Heart right ventricle (tissue), 16 donors: ENCODE measurements at regions not wholly inside any gene's neighbourhood (a gene's known extent, or its start where the extent isn't known, plus 50 kb on each side); places are given as distances from the start of the nearest gene placed in this dataset.

Experiments
- ATAC-seq, 8 donors: fragments of 200-7000 bp; cut with Tn5 transposase; one replicate each; pipeline ENCODE4 v1.9.1; 2020; ENCODE audit warnings: mild to moderate bottlenecking in 8 of 8, moderate library complexity in 8 of 8, moderate number of reproducible peaks in 1 of 8
- DNase-seq, 2 donors: peaks; one replicate each; pipeline ENCODE4 v3.0.0-alpha.2; 2020
- H3K27ac ChIP-seq, 10 donors: fragments of 200-600 bp; sonication (generic) in 2 of 10; one replicate each; pipeline versions ENCODE4 v1.5.0 to v1.8.0; 2020 to 2022; ENCODE audit warnings: mild to moderate bottlenecking in 3 of 10
- H3K27me3 ChIP-seq, 7 donors: fragments of 200-600 bp; one replicate each; pipeline ENCODE4 v1.8.0; 2021 to 2022; ENCODE audit warnings: mild to moderate bottlenecking in 2 of 7
- H3K36me3 ChIP-seq, 9 donors: fragments of 200-600 bp; sonication (generic) in 1 of 9; one replicate each; pipeline versions ENCODE4 v1.5.0 to v1.8.0; 2020 to 2022; ENCODE audit warnings: mild to moderate bottlenecking in 2 of 9
- H3K4me1 ChIP-seq, 9 donors: fragments of 200-600 bp; sonication (generic) in 1 of 9; one replicate each; pipeline versions ENCODE4 v1.5.0 to v1.8.0; 2020 to 2022; ENCODE audit warnings: mild to moderate bottlenecking in 4 of 9
- H3K4me3 ChIP-seq, 10 donors: fragments of 200-600 bp; sonication (generic) in 2 of 10; one replicate each; pipeline versions ENCODE4 v1.5.0 to v1.8.0; 2020 to 2022; ENCODE audit warnings: mild to moderate bottlenecking in 7 of 10, moderate library complexity in 2 of 10
- H3K9me3 ChIP-seq, 11 donors: fragments of 200-600 bp in 10 of 11; sonication (generic) in 2 of 11; one replicate each; pipeline versions ENCODE4 v1.5.0 to v1.8.0; 2013 to 2022; ENCODE audit warnings: mild to moderate bottlenecking in 2 of 11, control low read depth in 1 of 11, moderate library complexity in 1 of 11
- CTCF ChIP-seq, 9 donors: fragments of 200-600 bp; sonication (generic) in 2 of 9; IDR thresholded peaks; one replicate each; pipeline versions ENCODE4 v1.5.0 to v1.8.0; 2021 to 2022; ENCODE audit warnings: antibody characterized with exemption in 9 of 9, mild to moderate bottlenecking in 5 of 9, moderate library complexity in 1 of 9
- WGBS, 2 donors: extraction: QIAGEN DNeasy Blood & Tissue Kit; methylation state at CpG; one replicate each; pipeline ENCODE4 v1.1.7; 2013; ENCODE audit warnings: inconsistent platforms in 1 of 2; 5-methylcytosine and 5-hydroxymethylcytosine counted together
- intact Hi-C, 10 donors: fragments of 100-400 bp; cut with DNase I; formaldehyde crosslinking; loops; one replicate each; pipeline versions ENCODE4 v1.11.1 to v1.14.2; 2022
- donor health status: Arrhythmogenic right ventricular cardiomyopathy.
- donor health status: ischemic (EF 13 %, LVEDD 7.1; RV severe dilation, severe dysfunction).
- donor health status: healthy with polysubstance abuse.
- donor health status: DM: no; HTN: yes; CAD: no.
- donor health status: DM: no; HTN: no; CAD: no.
- donor health status: ischemic (EF 25% LVEDD 6.9; RV normal size, moderate dysfunction).
- donor health status: ischemic (EF 25% LVEDD 5.7; RV mildly dilated, moderate dysfunction).
- donor health status: healthy.
- donor health status: DM: yes; HTN: yes; CAD: no.
- donor health status: Ischemic cardiomyopathy.
- donor health status: ischemic (EF 35%, LVEDD 5.7; RV mildly dilated, moderate dysfunction).
- donor health status: nonischemic (EF 11% LVEDD 7.7; RV severe dilation, severe dysfunction).
- donor health status: DM: yes; HTN: yes; CAD: no.
- donor health status: PGD.
- donor health status: ischemic (EF 29% LVEDD 5.4; RV normal size, mild dysfunction).
- donor health status: nonischemic (EF 23%, LVEDD 6.1; RV moderate dilation, normal function).

GRCh38 chr16:85187447-85187846 lies 75.2 kb upstream of the CIBAR2 start:
- DNase-seq = no peak
- Histone ChIP-seq H3K4me1 (peaks cover 0 to 36% (median 15%) of the 10 kb centered on the region in 9 donors), H3K4me3 (no peak overlapping the region), H3K9me3 (peaks cover 0 to 41% (median 22%) of the 10 kb centered on the region in 11 donors), H3K36me3 (peaks cover 0 to 12% (median 0%) of the 10 kb centered on the region in 9 donors), H3K27ac (peak overlapping the region in 8 of 10 donors; percentile 57 to 85 (median 74)), H3K27me3 (no peaks in the 10 kb centered on the region)
- 79 to 89% methylated on average over 13 of the region's 13 CpGs for WGBS, 2 donors
- no peak for TF ChIP-seq CTCF (IDR thresholded peaks at IDR 0.05)
- intact Hi-C loops = no loop called here
- ATAC-seq = peak in 6 of 8 donors; percentile 2 to 33 (median 6)

- ATAC-seq (peak in 1 of 8 donors; percentile 15), DNase-seq (no peak)
- peaks cover 0 to 40% (median 15%) of the 10 kb centered on the region in 9 donors for H3K4me1 ChIP-seq
- H3K27ac ChIP-seq = peak overlapping the region in 6 of 10 donors; percentile 57 to 85 (median 77)
- 91 to 96% methylated on average over 12 of the region's 12 CpGs for WGBS, 2 donors
- no peaks in the 10 kb centered on the region for H3K27me3 ChIP-seq
- TF ChIP-seq CTCF (IDR thresholded peaks at IDR 0.05) = no peak
- intact Hi-C loops = no loop called here
- H3K4me3 ChIP-seq = no peak overlapping the region
- peaks cover 0 to 41% (median 22%) of the 10 kb centered on the region in 11 donors for H3K9me3 ChIP-seq
- peaks cover 0 to 12% (median 0%) of the 10 kb centered on the region in 9 donors for H3K36me3 ChIP-seq
Observed at GRCh38 chr16:85187886-85188285, 75.6 kb upstream of the CIBAR2 start.

- H3K27me3 ChIP-seq = no peaks in the 10 kb centered on the region
- TF ChIP-seq CTCF (IDR thresholded peaks at IDR 0.05) = no peak
- ATAC-seq (no peak), DNase-seq (no peak)
- intact Hi-C loops = no loop called here
- peaks cover 0 to 48% (median 15%) of the 10 kb centered on the region in 9 donors for H3K4me1 ChIP-seq
- peaks cover 0 to 38% (median 20%) of the 10 kb centered on the region in 11 donors for H3K9me3 ChIP-seq
- WGBS, 2 donors = 78 to 81% methylated on average over 3 of the region's 3 CpGs
- no peak overlapping the region for H3K4me3 ChIP-seq
- H3K27ac ChIP-seq = no peak overlapping the region
- peaks cover 0 to 7% (median 0%) of the 10 kb centered on the region in 9 donors for H3K36me3 ChIP-seq
Observed at GRCh38 chr16:85188822-85189672, 76.8 kb upstream of the CIBAR2 start.

- DNase-seq = no peak
- H3K27me3 ChIP-seq = no peaks in the 10 kb centered on the region
Observed at GRCh38 chr16:85190572-85190971, 78.3 kb upstream of the CIBAR2 start.

More at GRCh38 chr16:85190572-85190971, 78.3 kb upstream of the CIBAR2 start:
- peak in 2 of 8 donors; percentile 35 to 43 for ATAC-seq
- intact Hi-C loops = no loop called here
- H3K9me3 ChIP-seq = peaks cover 0 to 25% (median 14%) of the 10 kb centered on the region in 11 donors
- TF ChIP-seq CTCF (IDR thresholded peaks at IDR 0.05) = no peak
- H3K4me1 ChIP-seq = peaks cover 0 to 46% (median 14%) of the 10 kb centered on the region in 9 donors
- WGBS, 2 donors = 56 to 68% methylated on average over 2 of the region's 2 CpGs
- peak overlapping the region in 1 of 10 donors; percentile 4 for H3K27ac ChIP-seq
- no peaks in the 10 kb centered on the region for H3K36me3 ChIP-seq
- H3K4me3 ChIP-seq = no peak overlapping the region
